ENCODE measurements at regions not wholly inside any gene's neighbourhood (a gene's known extent, or its start where the extent isn't known, plus 50 kb on each side); places are given as distances from the start of the nearest gene placed in this dataset.

DNA sequence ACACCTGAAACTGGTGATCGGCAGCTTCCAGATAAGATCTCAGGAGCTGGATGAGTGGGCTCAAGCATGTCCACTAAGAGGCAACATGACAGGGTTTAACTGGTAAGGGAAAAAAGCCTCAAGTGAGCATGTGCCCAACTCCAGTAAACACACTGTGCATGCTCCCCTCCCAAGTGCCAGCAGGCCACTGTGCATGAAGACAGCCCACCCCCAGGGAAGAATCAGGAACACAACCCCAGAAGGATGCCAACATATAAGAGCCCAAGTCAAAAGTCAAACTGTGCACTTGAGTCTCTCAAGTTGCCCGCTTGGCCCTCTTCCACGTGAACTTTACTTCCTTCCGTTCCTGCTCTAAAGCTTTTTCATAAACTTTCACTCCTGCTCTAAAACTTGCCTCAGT, 311.3 kb upstream of the PRKD1 start:
- TF ChIP-seq, protein P1, sequence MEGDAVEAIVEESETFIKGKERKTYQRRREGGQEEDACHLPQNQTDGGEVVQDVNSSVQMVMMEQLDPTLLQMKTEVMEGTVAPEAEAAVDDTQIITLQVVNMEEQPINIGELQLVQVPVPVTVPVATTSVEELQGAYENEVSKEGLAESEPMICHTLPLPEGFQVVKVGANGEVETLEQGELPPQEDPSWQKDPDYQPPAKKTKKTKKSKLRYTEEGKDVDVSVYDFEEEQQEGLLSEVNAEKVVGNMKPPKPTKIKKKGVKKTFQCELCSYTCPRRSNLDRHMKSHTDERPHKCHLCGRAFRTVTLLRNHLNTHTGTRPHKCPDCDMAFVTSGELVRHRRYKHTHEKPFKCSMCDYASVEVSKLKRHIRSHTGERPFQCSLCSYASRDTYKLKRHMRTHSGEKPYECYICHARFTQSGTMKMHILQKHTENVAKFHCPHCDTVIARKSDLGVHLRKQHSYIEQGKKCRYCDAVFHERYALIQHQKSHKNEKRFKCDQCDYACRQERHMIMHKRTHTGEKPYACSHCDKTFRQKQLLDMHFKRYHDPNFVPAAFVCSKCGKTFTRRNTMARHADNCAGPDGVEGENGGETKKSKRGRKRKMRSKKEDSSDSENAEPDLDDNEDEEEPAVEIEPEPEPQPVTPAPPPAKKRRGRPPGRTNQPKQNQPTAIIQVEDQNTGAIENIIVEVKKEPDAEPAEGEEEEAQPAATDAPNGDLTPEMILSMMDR (conservative IDR thresholded peaks at IDR 0.05; ENCODE audit: low read depth in 2 of 2) = no peak
- TF ChIP-seq EZH2 (IDR thresholded peaks at IDR 0.05; ENCODE audit: low read depth, unreplicated experiment) (no peak), POLR2AphosphoS5 (IDR thresholded peaks at IDR 0.05; ENCODE audit: low read depth) (no peak), EZH2phosphoT487 (IDR thresholded peaks at IDR 0.05; ENCODE audit: unreplicated experiment) (no peak), JUNB (IDR thresholded peaks at IDR 0.05; ENCODE audit: unreplicated experiment) (no peak), CREB1 (CRISPR knock-in tag; IDR thresholded peaks at IDR 0.05; ENCODE audit: low read depth) (no peak), ZNF331 (CRISPR knock-in tag; IDR thresholded peaks at IDR 0.05; ENCODE audit: low read depth) (no peak)
- TF ChIP-seq, protein P2, sequence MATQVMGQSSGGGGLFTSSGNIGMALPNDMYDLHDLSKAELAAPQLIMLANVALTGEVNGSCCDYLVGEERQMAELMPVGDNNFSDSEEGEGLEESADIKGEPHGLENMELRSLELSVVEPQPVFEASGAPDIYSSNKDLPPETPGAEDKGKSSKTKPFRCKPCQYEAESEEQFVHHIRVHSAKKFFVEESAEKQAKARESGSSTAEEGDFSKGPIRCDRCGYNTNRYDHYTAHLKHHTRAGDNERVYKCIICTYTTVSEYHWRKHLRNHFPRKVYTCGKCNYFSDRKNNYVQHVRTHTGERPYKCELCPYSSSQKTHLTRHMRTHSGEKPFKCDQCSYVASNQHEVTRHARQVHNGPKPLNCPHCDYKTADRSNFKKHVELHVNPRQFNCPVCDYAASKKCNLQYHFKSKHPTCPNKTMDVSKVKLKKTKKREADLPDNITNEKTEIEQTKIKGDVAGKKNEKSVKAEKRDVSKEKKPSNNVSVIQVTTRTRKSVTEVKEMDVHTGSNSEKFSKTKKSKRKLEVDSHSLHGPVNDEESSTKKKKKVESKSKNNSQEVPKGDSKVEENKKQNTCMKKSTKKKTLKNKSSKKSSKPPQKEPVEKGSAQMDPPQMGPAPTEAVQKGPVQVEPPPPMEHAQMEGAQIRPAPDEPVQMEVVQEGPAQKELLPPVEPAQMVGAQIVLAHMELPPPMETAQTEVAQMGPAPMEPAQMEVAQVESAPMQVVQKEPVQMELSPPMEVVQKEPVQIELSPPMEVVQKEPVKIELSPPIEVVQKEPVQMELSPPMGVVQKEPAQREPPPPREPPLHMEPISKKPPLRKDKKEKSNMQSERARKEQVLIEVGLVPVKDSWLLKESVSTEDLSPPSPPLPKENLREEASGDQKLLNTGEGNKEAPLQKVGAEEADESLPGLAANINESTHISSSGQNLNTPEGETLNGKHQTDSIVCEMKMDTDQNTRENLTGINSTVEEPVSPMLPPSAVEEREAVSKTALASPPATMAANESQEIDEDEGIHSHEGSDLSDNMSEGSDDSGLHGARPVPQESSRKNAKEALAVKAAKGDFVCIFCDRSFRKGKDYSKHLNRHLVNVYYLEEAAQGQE (IDR thresholded peaks at IDR 0.05; ENCODE audit: unreplicated experiment) = no peak

Data from GM23338 (cell line).